ENCODE measurements at regions not wholly inside any gene's neighbourhood (a gene's known extent, or its start where the extent isn't known, plus 50 kb on each side); places are given as distances from the start of the nearest gene placed in this dataset.
"Not testable (repeated sequence)": the region's sequence is repeated elsewhere in the genome, so short reads cannot be mapped to it uniquely, and the experiment has no call there.

- DNase-seq = no peak
Measured at GRCh38 chr15:59828861-59829260, 139.7 kb upstream of the BNIP2 start.

- no peak for DNase-seq
Measured at GRCh38 chr15:59828263-59828662, 139.1 kb upstream of the BNIP2 start.

- no peak for DNase-seq
Measured at GRCh38 chr15:59825901-59826300, 136.8 kb upstream of the BNIP2 start.

GRCh38 chr15:59821286-59821685 is 132.2 kb upstream of the BNIP2 start:
- DNase-seq = no peak

- no peak for DNase-seq
Measured at GRCh38 chr15:59819092-59819491, 130.0 kb upstream of the BNIP2 start.

GRCh38 chr15:59818336-59818735 is 129.2 kb upstream of the BNIP2 start:
- no peak for DNase-seq

GRCh38 chr15:59817834-59818233 is 128.7 kb upstream of the BNIP2 start:
- DNase-seq = no peak

- no peak for DNase-seq
Measured at GRCh38 chr15:59817053-59817452, 127.9 kb upstream of the BNIP2 start.

GRCh38 chr15:59814409-59814808 is 125.3 kb upstream of the BNIP2 start:
- no peak for DNase-seq

- no peak for DNase-seq
Measured at GRCh38 chr15:59812889-59813288, 123.8 kb upstream of the BNIP2 start.

- no peak for DNase-seq
Measured at GRCh38 chr15:59812250-59812870, 123.2 kb upstream of the BNIP2 start.

- not testable (repeated sequence) for DNase-seq
Measured at GRCh38 chr15:59803293-59803966, 114.3 kb upstream of the BNIP2 start.

- no peak for DNase-seq
Measured at GRCh38 chr15:59801649-59802048, 112.5 kb upstream of the BNIP2 start.

GRCh38 chr15:59798605-59798917 is 109.4 kb upstream of the BNIP2 start:
- DNase-seq = no peak

GRCh38 chr15:59797756-59798604 is 108.9 kb upstream of the BNIP2 start:
- no peak for DNase-seq

GRCh38 chr15:59794229-59794886 is 105.2 kb upstream of the BNIP2 start:
- no peak for DNase-seq

GRCh38 chr15:59792359-59792758 is 103.2 kb upstream of the BNIP2 start:
- DNase-seq = no peak

GRCh38 chr15:59791755-59792154 is 102.6 kb upstream of the BNIP2 start:
- no peak for DNase-seq

- no peak for DNase-seq
Measured at GRCh38 chr15:59791079-59791478, 102.0 kb upstream of the BNIP2 start.

GRCh38 chr15:59786466-59786865 is 97.3 kb upstream of the BNIP2 start:
- not testable (repeated sequence) for DNase-seq

GRCh38 chr15:59785981-59786380 is 96.9 kb upstream of the BNIP2 start:
- DNase-seq = not testable (repeated sequence)

- DNase-seq = not testable (repeated sequence)
Measured at GRCh38 chr15:59783774-59784520, 94.8 kb upstream of the BNIP2 start.

GRCh38 chr15:59779110-59779509 is 90.0 kb upstream of the BNIP2 start:
- no peak for DNase-seq

Measured in suppressor macrophage treated with lipopolysaccharide for 4 hours (primary cell).